H1 (cell line): ENCODE measurements at regions not wholly inside any gene's neighbourhood (a gene's known extent, or its start where the extent isn't known, plus 50 kb on each side); places are given as distances from the start of the nearest gene placed in this dataset.

Source experiments
- BACH1 ChIP-seq: IDR thresholded peaks from 2 replicates; pipeline ENCODE4 v1.6.1; 2012; ENCODE audit warnings: low read length, improper control_type of control experiment
- CHD7 ChIP-seq: fragments of 300-600 bp; sonication (generic); IDR thresholded peaks from 2 replicates; pipeline ENCODE4 v1.7.1; 2012; ENCODE audit warnings: low read length, moderate library complexity, mild to moderate bottlenecking, inconsistent platforms; ENCODE audit not compliant: insufficient replicate concordance
- E2F6 ChIP-seq: IDR thresholded peaks from 2 replicates; pipeline ENCODE4 v1.6.1; 2012; ENCODE audit warnings: inconsistent platforms
- EGR1 ChIP-seq: IDR thresholded peaks from 2 replicates; pipeline ENCODE4 v1.6.1; 2011; ENCODE audit warnings: low read depth, low read length, borderline replicate concordance
- GABPA ChIP-seq: IDR thresholded peaks from 2 replicates; pipeline ENCODE4 v1.6.1; 2011; ENCODE audit warnings: mild to moderate bottlenecking, low read length, moderate library complexity, borderline replicate concordance; ENCODE audit not compliant: insufficient read depth
- PHF8 ChIP-seq: fragments of 200-600 bp; sonication (generic); conservative IDR thresholded peaks from 2 replicates; pipeline ENCODE4 v1.7.1; 2012; ENCODE audit warnings: low read depth, mild to moderate bottlenecking, inconsistent platforms, low read length, moderate library complexity
- SP1 ChIP-seq: IDR thresholded peaks from 2 replicates; pipeline ENCODE4 v1.6.1; 2011; ENCODE audit warnings: low read depth, low read length
- SP2 ChIP-seq: IDR thresholded peaks from 2 replicates; pipeline ENCODE4 v1.6.1; 2012; ENCODE audit warnings: mild to moderate bottlenecking, low read length, inconsistent platforms
- SRF ChIP-seq: IDR thresholded peaks from 2 replicates; pipeline ENCODE4 v1.6.1; 2011; ENCODE audit warnings: mild to moderate bottlenecking, low read depth, low read length, moderate library complexity

- TF ChIP-seq CHD7 (no peak), GABPA (no peak), SP2 (no peak), PHF8 (no peak), EGR1 (no peak), BACH1 (no peak), E2F6 (no peak), SRF (no peak), SP1 (0 out of 2 replicates have a peak, but pooled peaks have one; percentile 18)
Measured at GRCh38 chr6:44001318-44002066, 125.8 kb downstream of the MRPL14 start (continued).
